Caco-2 (cell line): ENCODE measurements at regions not wholly inside any gene's neighbourhood (a gene's known extent, or its start where the extent isn't known, plus 50 kb on each side); places are given as distances from the start of the nearest gene placed in this dataset.
A peak's percentile ranks its signal among the peaks of the same experiment; 100 is the strongest.

Experiments
- BruUV-seq: library from RNA; stranded (reverse); fragments of 400-500 nt; replicated peaks from 2 replicates; lab custom pipeline; 2021; lab: Mats Ljungman, UMichigan
- CTCF ChIA-PET: fragments of 300-600 bp; sonication (Branson Sonifier 250); formaldehyde crosslinking; loops from one replicate; lab custom pipeline; 2022; ENCODE audit warnings: antibody characterized with exemption; lab: Charles Lee
- POLR2A ChIA-PET: fragments of 300-600 bp; sonication (Branson Sonifier 250); formaldehyde crosslinking; loops from one replicate; lab custom pipeline; 2022; ENCODE audit warnings: antibody characterized with exemption; lab: Charles Lee
- DNase-seq, 2 experiments: peaks; one replicate each; pipeline versions ENCODE4 v3.0.0 to v3.0.0-alpha.2; 2020 to 2022
- H3K27me3 ChIP-seq: replicated peaks from 2 replicates; pipeline ENCODE4 v1.6.0; 2011; ENCODE audit warnings: low read length; ENCODE audit not compliant: control insufficient read depth, insufficient read depth
- H3K36me3 ChIP-seq: 2 replicates; pipeline ENCODE4 v1.5.1; 2011; ENCODE audit warnings: low read length; ENCODE audit not compliant: control insufficient read depth, insufficient read depth
- H3K4me1 ChIP-seq: fragments of 250-450 bp; sonication (Bioruptor Pico); 2 replicates; pipeline ENCODE4 v1.5.1; 2020; ENCODE audit warnings: mild to moderate bottlenecking
- H3K4me3 ChIP-seq: 2 replicates; pipeline ENCODE4 v1.5.1; 2011; ENCODE audit warnings: low read depth, mild to moderate bottlenecking, control low read depth, low read length
- H3K9me3 ChIP-seq: fragments of 250-450 bp; sonication (Bioruptor Pico); 2 replicates; pipeline ENCODE4 v1.5.1; 2020; ENCODE audit warnings: mild to moderate bottlenecking, moderate library complexity
- H3K27ac Mint-ChIP-seq: one replicate; pipeline ENCODE4 v1.8.0; 2022; ENCODE audit warnings: mixed read lengths; ENCODE audit not compliant: unreplicated experiment
- H3K27me3 Mint-ChIP-seq: one replicate; pipeline ENCODE4 v1.8.0; 2022; ENCODE audit warnings: mixed read lengths; ENCODE audit not compliant: insufficient read depth, unreplicated experiment
- H3K36me3 Mint-ChIP-seq: one replicate; pipeline ENCODE4 v1.8.0; 2022; ENCODE audit warnings: mild to moderate bottlenecking, mixed read lengths; ENCODE audit not compliant: insufficient read depth, unreplicated experiment
- H3K4me1 Mint-ChIP-seq: one replicate; pipeline ENCODE4 v1.8.0; 2022; ENCODE audit warnings: low read depth, mixed read lengths; ENCODE audit not compliant: unreplicated experiment
- H3K4me3 Mint-ChIP-seq: one replicate; pipeline ENCODE4 v1.8.0; 2022; ENCODE audit warnings: mild to moderate bottlenecking, moderate library complexity, mixed read lengths; ENCODE audit not compliant: unreplicated experiment
- H3K9me3 Mint-ChIP-seq: one replicate; pipeline ENCODE4 v1.8.0; 2022; ENCODE audit warnings: mixed read lengths; ENCODE audit not compliant: unreplicated experiment
- CTCF ChIP-seq, 2 experiments: fragments of 200-600 bp in 1 of 2; IDR thresholded peaks; 1 replicate in 1 of 2; 2 replicates in 1 of 2; pipeline versions ENCODE4 v1.5.1 to v1.8.0; 2011 to 2022; ENCODE audit warnings: antibody characterized with exemption in 1 of 2, control low read depth in 1 of 2, inconsistent platforms in 1 of 2, low read depth in 1 of 2, low read length in 1 of 2, mild to moderate bottlenecking in 1 of 2, moderate library complexity in 1 of 2; ENCODE audit not compliant: insufficient read depth in 1 of 2, severe bottlenecking in 1 of 2, unreplicated experiment in 1 of 2
- intact Hi-C: fragments of 100-400 bp; cut with micrococcal nuclease; formaldehyde crosslinking; loops from one replicate; pipeline ENCODE4 v1.10.0; 2022; ENCODE audit not compliant: unreplicated experiment

GRCh38 chrX:40154250-40154852, 56.6 kb upstream of the BCOR start:
- H3K9me3 Mint-ChIP-seq, result no peaks in the 10 kb centered on the region

GRCh38 chrX:40153345-40154249, 55.8 kb upstream of the BCOR start:
- no peaks in the 10 kb centered on the region for H3K27me3 ChIP-seq
- BruUV-seq, result no TSS peak
- Mint-ChIP-seq H3K4me1 (no peaks in the 10 kb centered on the region), H3K27ac (no peak overlapping the region), H3K36me3 (peaks cover 3% of the 10 kb centered on the region), H3K4me3 (peak overlapping the region; percentile 79), H3K9me3 (no peaks in the 10 kb centered on the region), H3K27me3 (no peaks in the 10 kb centered on the region)
- no peak for TF ChIP-seq CTCF (IDR thresholded peaks at IDR 0.05; ENCODE audit: insufficient read depth in 1 of 2, low read depth in 1 of 2, low read length in 1 of 2, severe bottlenecking in 1 of 2, unreplicated experiment in 1 of 2)
- H3K4me1 ChIP-seq, result 0 out of 2 replicates have a peak, but pooled peaks cover 6% of the 10 kb centered on the region
- H3K4me3 ChIP-seq, result peak overlapping the region; percentile 41
- H3K36me3 ChIP-seq, result no peaks in the 10 kb centered on the region
- DNase-seq, result peak in 1 of 2 experiments; percentile 40
- intact Hi-C loops, result loop anchor here (1.0 to 5.0 kb wide), 2 partner anchors 44 to 141 kb away; no protein-coding TSS in a partner anchor
- POLR2A ChIA-PET, result interaction anchor here (0.6 to 1.2 kb wide), 2 partner anchors 19 to 148 kb away, joined by 3 to 4 read pairs; no protein-coding TSS in a partner anchor
- CTCF ChIA-PET, result interaction anchor here (0.7 kb wide), 1 partner anchor 421 kb away, joined by 3 read pairs; no protein-coding TSS in a partner anchor
- H3K9me3 ChIP-seq, result no peaks in the 10 kb centered on the region

More at GRCh38 chrX:40154250-40154852, 56.6 kb upstream of the BCOR start:
- no peak overlapping the region for H3K27ac Mint-ChIP-seq
- 0 out of 2 replicates have a peak, but pooled peaks cover 7% of the 10 kb centered on the region for H3K4me1 ChIP-seq
- H3K4me3 Mint-ChIP-seq, result peak overlapping the region; percentile 79
- no peaks in the 10 kb centered on the region for H3K27me3 Mint-ChIP-seq
- TF ChIP-seq CTCF (IDR thresholded peaks at IDR 0.05; ENCODE audit: insufficient read depth in 1 of 2, low read depth in 1 of 2, low read length in 1 of 2, severe bottlenecking in 1 of 2, unreplicated experiment in 1 of 2), result no peak
- peak overlapping the region; percentile 41 for H3K4me3 ChIP-seq
- ChIA-PET POLR2A (interaction anchor here (0.6 kb wide), 1 partner anchor 20 kb away, joined by 3 read pairs; no protein-coding TSS in a partner anchor), CTCF (interaction anchor here (0.7 kb wide), 2 partner anchors 152 to 422 kb away, joined by 3 read pairs; no protein-coding TSS in a partner anchor)
- no peaks in the 10 kb centered on the region for H3K4me1 Mint-ChIP-seq
- BruUV-seq, result no TSS peak
- no peaks in the 10 kb centered on the region for H3K9me3 ChIP-seq
- peak in 1 of 2 experiments; percentile 46 for DNase-seq
- H3K36me3 Mint-ChIP-seq, result peaks cover 4% of the 10 kb centered on the region
- intact Hi-C loops, result loop anchor here (1.0 to 5.0 kb wide), 2 partner anchors 45 to 142 kb away; no protein-coding TSS in a partner anchor
- no peaks in the 10 kb centered on the region for H3K27me3 ChIP-seq
- no peaks in the 10 kb centered on the region for H3K36me3 ChIP-seq
